Colonic mucosa (tissue), 4 donors: ENCODE measurements at regions not wholly inside any gene's neighbourhood (a gene's known extent, or its start where the extent isn't known, plus 50 kb on each side); places are given as distances from the start of the nearest gene placed in this dataset.

Source experiments
- DNase-seq: peaks from one replicate; pipeline ENCODE4 v3.0.0-alpha.2; 2020
- H3K27ac ChIP-seq: fragments of 200-600 bp; one replicate; pipeline ENCODE4 v1.8.0; 2021
- H3K27me3 ChIP-seq: fragments of 200-600 bp; one replicate; pipeline ENCODE4 v1.8.0; 2021
- H3K36me3 ChIP-seq: fragments of 200-600 bp; one replicate; pipeline ENCODE4 v1.8.0; 2021
- H3K4me1 ChIP-seq: fragments of 200-600 bp; one replicate; pipeline ENCODE4 v1.8.0; 2021; ENCODE audit warnings: mild to moderate bottlenecking
- H3K4me3 ChIP-seq: fragments of 200-600 bp; one replicate; pipeline ENCODE4 v1.8.0; 2021
- H3K9ac ChIP-seq, 2 donors: one replicate each; pipeline ENCODE4 v1.7.0; 2013; ENCODE audit warnings: control low read depth in 2 of 2, low read depth in 2 of 2, low read length in 2 of 2
- H3K9me3 ChIP-seq: fragments of 200-600 bp; one replicate; pipeline ENCODE4 v1.8.0; 2021
- intact Hi-C: fragments of 100-400 bp; cut with DNase I; formaldehyde crosslinking; loops from one replicate; pipeline ENCODE4 v1.14.1; 2022
- TF ChIP-seq, protein P1 (sequence below): fragments of 200-600 bp; IDR thresholded peaks from one replicate; pipeline ENCODE4 v1.8.0; 2022; ENCODE audit warnings: antibody characterized with exemption, mild to moderate bottlenecking
- donor health status: healthy.
- donor health status: DM: no; HTN: no; CAD: no.
- donor health status: DM: no; HTN: no; CAD: no.

DNA sequence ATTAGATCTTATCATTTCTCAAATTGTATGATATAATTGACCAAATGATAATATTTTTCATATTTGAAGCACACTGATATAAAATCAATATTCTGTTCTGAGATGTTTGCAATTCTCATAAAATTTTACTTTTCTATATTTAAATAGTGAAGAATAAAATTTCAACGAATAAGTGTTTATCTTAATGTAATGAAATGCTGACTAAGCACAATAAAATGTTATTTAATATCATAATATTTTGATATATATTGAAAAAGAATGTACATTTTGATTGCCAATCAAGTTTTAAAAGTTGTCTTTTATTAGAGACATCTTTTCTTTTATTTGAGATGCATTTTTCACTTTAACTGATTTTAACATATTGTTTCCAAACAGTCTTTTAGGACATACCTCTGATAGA is 416.1 kb downstream of the TAF11L14 start:
- Histone ChIP-seq H3K4me1 (no peaks in the 10 kb centered on the region), H3K4me3 (no peak overlapping the region), H3K36me3 (no peaks in the 10 kb centered on the region), H3K27me3 (no peaks in the 10 kb centered on the region), H3K9me3 (no peaks in the 10 kb centered on the region), H3K27ac (no peak overlapping the region), H3K9ac (no peak overlapping the region)
- DNase-seq = no peak
- intact Hi-C loops = no loop called here
- TF ChIP-seq, protein P1, sequence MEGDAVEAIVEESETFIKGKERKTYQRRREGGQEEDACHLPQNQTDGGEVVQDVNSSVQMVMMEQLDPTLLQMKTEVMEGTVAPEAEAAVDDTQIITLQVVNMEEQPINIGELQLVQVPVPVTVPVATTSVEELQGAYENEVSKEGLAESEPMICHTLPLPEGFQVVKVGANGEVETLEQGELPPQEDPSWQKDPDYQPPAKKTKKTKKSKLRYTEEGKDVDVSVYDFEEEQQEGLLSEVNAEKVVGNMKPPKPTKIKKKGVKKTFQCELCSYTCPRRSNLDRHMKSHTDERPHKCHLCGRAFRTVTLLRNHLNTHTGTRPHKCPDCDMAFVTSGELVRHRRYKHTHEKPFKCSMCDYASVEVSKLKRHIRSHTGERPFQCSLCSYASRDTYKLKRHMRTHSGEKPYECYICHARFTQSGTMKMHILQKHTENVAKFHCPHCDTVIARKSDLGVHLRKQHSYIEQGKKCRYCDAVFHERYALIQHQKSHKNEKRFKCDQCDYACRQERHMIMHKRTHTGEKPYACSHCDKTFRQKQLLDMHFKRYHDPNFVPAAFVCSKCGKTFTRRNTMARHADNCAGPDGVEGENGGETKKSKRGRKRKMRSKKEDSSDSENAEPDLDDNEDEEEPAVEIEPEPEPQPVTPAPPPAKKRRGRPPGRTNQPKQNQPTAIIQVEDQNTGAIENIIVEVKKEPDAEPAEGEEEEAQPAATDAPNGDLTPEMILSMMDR = no peak

- Histone ChIP-seq H3K9me3 (no peaks in the 10 kb centered on the region), H3K4me3 (no peak overlapping the region), H3K9ac (no peak overlapping the region), H3K27me3 (no peaks in the 10 kb centered on the region), H3K36me3 (no peaks in the 10 kb centered on the region), H3K4me1 (no peaks in the 10 kb centered on the region), H3K27ac (no peak overlapping the region)
- TF ChIP-seq, protein P1 = no peak
- intact Hi-C loops = no loop called here
- DNase-seq = no peak
Observed at GRCh38 chr5:18050776-18051175, 416.5 kb downstream of the TAF11L14 start.

- no peaks in the 10 kb centered on the region for H3K9me3 ChIP-seq
- no peak overlapping the region for H3K27ac ChIP-seq
- H3K9ac ChIP-seq = no peak overlapping the region
- H3K27me3 ChIP-seq = no peaks in the 10 kb centered on the region
- TF ChIP-seq, protein P1 = no peak
- DNase-seq = no peak
- H3K4me3 ChIP-seq = no peak overlapping the region
- intact Hi-C loops = no loop called here
- no peaks in the 10 kb centered on the region for H3K36me3 ChIP-seq
- no peaks in the 10 kb centered on the region for H3K4me1 ChIP-seq
Observed at GRCh38 chr5:18051953-18052352, 417.7 kb downstream of the TAF11L14 start.

- Histone ChIP-seq H3K9me3 (no peaks in the 10 kb centered on the region), H3K27ac (no peak overlapping the region), H3K27me3 (no peaks in the 10 kb centered on the region), H3K9ac (no peak overlapping the region), H3K36me3 (no peaks in the 10 kb centered on the region), H3K4me1 (no peaks in the 10 kb centered on the region), H3K4me3 (no peak overlapping the region)
- no peak for DNase-seq
- TF ChIP-seq, protein P1 = no peak
- intact Hi-C loops = no loop called here
Observed at GRCh38 chr5:18052569-18052968, 418.3 kb downstream of the TAF11L14 start.

DNA sequence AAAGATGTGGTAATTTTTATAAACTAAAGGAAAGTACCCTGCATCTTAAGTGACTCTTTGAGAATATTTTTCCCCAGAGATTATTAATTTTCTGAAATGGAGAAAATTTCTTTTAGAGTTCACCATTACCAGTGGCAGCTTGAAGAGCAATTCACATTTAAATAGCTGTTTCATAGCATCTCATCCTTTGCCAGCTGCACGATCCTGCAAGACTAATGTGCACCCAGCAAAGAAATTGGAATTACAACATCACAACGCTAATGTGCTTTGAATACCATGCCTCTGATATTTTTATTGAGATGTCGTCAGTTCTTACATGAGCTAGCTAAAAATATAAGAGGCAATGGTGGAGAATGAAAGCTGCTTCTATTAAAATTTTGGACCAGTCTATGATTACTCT is 423.5 kb downstream of the TAF11L14 start:
- TF ChIP-seq, protein P1 = no peak
- no peaks in the 10 kb centered on the region for H3K9me3 ChIP-seq
- intact Hi-C loops = no loop called here

DNA sequence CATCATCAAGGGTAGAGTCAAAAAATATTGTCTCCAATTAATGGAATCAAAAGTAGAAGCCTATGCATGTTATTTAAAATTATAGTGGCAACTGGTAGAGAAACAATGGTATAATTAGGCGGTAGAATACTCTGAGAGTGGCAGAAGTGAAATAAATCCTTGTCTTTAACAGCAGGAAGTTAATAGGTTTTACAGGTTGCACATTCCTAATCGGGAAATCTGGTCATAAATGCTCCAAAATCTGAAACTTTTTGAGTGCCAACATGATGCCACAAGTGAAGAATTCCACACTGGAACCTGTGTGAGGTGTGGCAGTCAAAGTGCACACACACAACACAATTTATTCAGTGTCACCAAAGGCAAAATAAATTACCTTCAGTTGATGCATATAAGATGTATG is 433.4 kb downstream of the TAF11L14 start:
- Histone ChIP-seq H3K27ac (no peak overlapping the region), H3K36me3 (no peaks in the 10 kb centered on the region), H3K9me3 (no peaks in the 10 kb centered on the region), H3K4me1 (no peaks in the 10 kb centered on the region), H3K9ac (no peak overlapping the region), H3K27me3 (no peaks in the 10 kb centered on the region), H3K4me3 (no peak overlapping the region)
- TF ChIP-seq, protein P1 = no peak
- intact Hi-C loops = no loop called here
- DNase-seq = no peak

More for the DNA sequence above, 423.5 kb downstream of the TAF11L14 start:
- H3K27me3 ChIP-seq = no peaks in the 10 kb centered on the region
- H3K36me3 ChIP-seq = no peaks in the 10 kb centered on the region
- H3K9ac ChIP-seq = no peak overlapping the region
- no peak for DNase-seq
- H3K27ac ChIP-seq = no peak overlapping the region
- H3K4me3 ChIP-seq = no peak overlapping the region
- no peaks in the 10 kb centered on the region for H3K4me1 ChIP-seq
